ENCODE measurements at regions not wholly inside any gene's neighbourhood (a gene's known extent, or its start where the extent isn't known, plus 50 kb on each side); places are given as distances from the start of the nearest gene placed in this dataset.

- DNase-seq = no peak
- Histone ChIP-seq H3K27me3 (no peaks in the 10 kb centered on the region), H3K27ac (no peak overlapping the region), H3K4me1 (peaks cover 13 to 27% of the 10 kb centered on the region in 2 donors), H3K4me3 (no peak overlapping the region), H3K9me3 (no peaks in the 10 kb centered on the region), H3K36me3 (no peaks in the 10 kb centered on the region)
- in situ Hi-C loops (cut with MboI; ENCODE audit: low sequenced_read_pairs in 4 of 4) = no loop called here
- TF ChIP-seq POLR2A (IDR thresholded peaks at IDR 0.05) (no peak), CTCF (IDR thresholded peaks at IDR 0.05 in 4 of 5, conservative IDR thresholded peaks at IDR 0.05 in 1 of 5) (no peak)
- intact Hi-C loops (cut with DNase I; ENCODE audit: low total_unique reads) = no loop called here
- no peak for ATAC-seq
These were observed 503.2 kb upstream of the ARRDC4 start for GRCh38 chr15:97457203-97457847.

- TF ChIP-seq POLR2A (IDR thresholded peaks at IDR 0.05) (no peak), CTCF (IDR thresholded peaks at IDR 0.05 in 4 of 5, conservative IDR thresholded peaks at IDR 0.05 in 1 of 5) (no peak)
- in situ Hi-C loops (cut with MboI; ENCODE audit: low sequenced_read_pairs in 4 of 4) (no loop called here), intact Hi-C loops (cut with DNase I; ENCODE audit: low total_unique reads) (loop anchor here (5.0 kb wide), 1 partner anchor 63 kb away; no protein-coding TSS in a partner anchor)
- Histone ChIP-seq H3K9me3 (no peaks in the 10 kb centered on the region), H3K4me3 (no peak overlapping the region), H3K4me1 (peaks cover 13 to 23% of the 10 kb centered on the region in 2 donors), H3K27me3 (no peaks in the 10 kb centered on the region), H3K36me3 (no peaks in the 10 kb centered on the region), H3K27ac (no peak overlapping the region)
- no peak for DNase-seq
- no peak for ATAC-seq
These were observed 500.7 kb upstream of the ARRDC4 start for GRCh38 chr15:97459771-97460170.

GRCh38 chr15:97461226-97461625 is 499.3 kb upstream of the ARRDC4 start:
- ATAC-seq = no peak
- Histone ChIP-seq H3K27ac (no peak overlapping the region), H3K4me1 (peaks cover 13 to 23% of the 10 kb centered on the region in 2 donors), H3K36me3 (no peaks in the 10 kb centered on the region), H3K9me3 (no peaks in the 10 kb centered on the region), H3K27me3 (no peaks in the 10 kb centered on the region), H3K4me3 (no peak overlapping the region)
- TF ChIP-seq POLR2A (IDR thresholded peaks at IDR 0.05) (no peak), CTCF (IDR thresholded peaks at IDR 0.05 in 4 of 5, conservative IDR thresholded peaks at IDR 0.05 in 1 of 5) (no peak)
- in situ Hi-C loops (cut with MboI; ENCODE audit: low sequenced_read_pairs in 4 of 4) = no loop called here
- intact Hi-C loops (cut with DNase I; ENCODE audit: low total_unique reads) = loop anchor here (5.0 kb wide), 1 partner anchor 61 kb away; no protein-coding TSS in a partner anchor
- no peak for DNase-seq

GRCh38 chr15:97463696-97464095 is 496.8 kb upstream of the ARRDC4 start:
- Histone ChIP-seq H3K4me3 (no peak overlapping the region), H3K36me3 (no peaks in the 10 kb centered on the region), H3K27me3 (no peaks in the 10 kb centered on the region), H3K9me3 (no peaks in the 10 kb centered on the region), H3K4me1 (peaks cover 13 to 23% of the 10 kb centered on the region in 2 donors), H3K27ac (no peak overlapping the region)
- DNase-seq = no peak
- ATAC-seq = no peak
- intact Hi-C loops (cut with DNase I; ENCODE audit: low total_unique reads) = loop anchor here (5.0 kb wide), 1 partner anchor 59 kb away; no protein-coding TSS in a partner anchor
- in situ Hi-C loops (cut with MboI; ENCODE audit: low sequenced_read_pairs in 4 of 4) = no loop called here
- TF ChIP-seq CTCF (IDR thresholded peaks at IDR 0.05 in 4 of 5, conservative IDR thresholded peaks at IDR 0.05 in 1 of 5) = no peak

- Histone ChIP-seq H3K27ac (no peak overlapping the region), H3K9me3 (no peaks in the 10 kb centered on the region), H3K4me1 (no peaks in the 10 kb centered on the region), H3K36me3 (no peaks in the 10 kb centered on the region), H3K27me3 (no peaks in the 10 kb centered on the region), H3K4me3 (no peak overlapping the region)
- TF ChIP-seq CTCF (IDR thresholded peaks at IDR 0.05 in 4 of 5, conservative IDR thresholded peaks at IDR 0.05 in 1 of 5) (no peak), POLR2A (IDR thresholded peaks at IDR 0.05) (no peak)
- no peak for DNase-seq
- in situ Hi-C loops (cut with MboI; ENCODE audit: low sequenced_read_pairs in 4 of 4) = no loop called here
- ATAC-seq = no peak
- intact Hi-C loops (cut with DNase I; ENCODE audit: low total_unique reads) = no loop called here
These were observed 490.1 kb upstream of the ARRDC4 start for GRCh38 chr15:97470417-97470816.

Measured in gastrocnemius medialis (tissue), 4 donors.